WTC11 (cell line): ENCODE measurements at regions not wholly inside any gene's neighbourhood (a gene's known extent, or its start where the extent isn't known, plus 50 kb on each side); places are given as distances from the start of the nearest gene placed in this dataset.

Experiments used
- ATAC-seq: fragments of 200-7000 bp; cut with Tn5 transposase; 2 replicates; pipeline ENCODE4 v1.10.0; 2021; ENCODE audit warnings: mild to moderate bottlenecking, moderate library complexity
- CTCF ChIA-PET: fragments of 300-600 bp; sonication (Branson Sonifier 250); formaldehyde crosslinking; loops from one replicate; lab custom pipeline; 2021; ENCODE audit warnings: antibody characterized with exemption; lab: Charles Lee
- POLR2A ChIA-PET: fragments of 350-600 bp; sonication (Branson Sonifier 250); formaldehyde crosslinking; loops from one replicate; lab custom pipeline; 2021; ENCODE audit warnings: antibody characterized with exemption; lab: Charles Lee
- DNase-seq: peaks from one replicate; pipeline ENCODE4 v3.0.0; 2021; ENCODE audit warnings: low spot score
- H3K27ac Mint-ChIP-seq: 2 replicates; pipeline ENCODE4 v1.8.0; 2021; ENCODE audit warnings: mixed read lengths
- H3K27me3 Mint-ChIP-seq: 2 replicates; pipeline ENCODE4 v1.8.0; 2021; ENCODE audit warnings: low read depth, mild to moderate bottlenecking, moderate library complexity, mixed read lengths
- H3K36me3 Mint-ChIP-seq: 2 replicates; pipeline ENCODE4 v1.8.0; 2021; ENCODE audit warnings: mixed read lengths
- H3K4me1 Mint-ChIP-seq: 2 replicates; pipeline ENCODE4 v1.8.0; 2022; ENCODE audit warnings: mixed read lengths
- H3K4me3 Mint-ChIP-seq: 2 replicates; pipeline ENCODE4 v1.8.0; 2021; ENCODE audit warnings: mild to moderate bottlenecking, moderate library complexity, mixed read lengths
- H3K9me3 Mint-ChIP-seq: 2 replicates; pipeline ENCODE4 v1.8.0; 2021; ENCODE audit warnings: mixed read lengths
- ATF1 ChIP-seq: sonication (generic); formaldehyde crosslinking; IDR thresholded peaks from 2 replicates; pipeline ENCODE4 v1.8.1; 2023; ENCODE audit warnings: mild to moderate bottlenecking, moderate library complexity, missing genetic modification reagents
- CREB1 ChIP-seq: sonication (generic); formaldehyde crosslinking; IDR thresholded peaks from 2 replicates; pipeline ENCODE4 v1.8.0; 2023; ENCODE audit warnings: mild to moderate bottlenecking, missing genetic modification reagents
- EMX1 ChIP-seq: fragments of 250-450 bp; sonication (Bioruptor Pico); IDR thresholded peaks from 2 replicates; pipeline ENCODE4 v1.8.0; 2021; ENCODE audit warnings: mild to moderate bottlenecking
- FOXJ3 ChIP-seq: sonication (generic); formaldehyde crosslinking; IDR thresholded peaks from 2 replicates; pipeline ENCODE4 v1.9.0; 2021; ENCODE audit warnings: missing genetic modification reagents, mild to moderate bottlenecking, borderline replicate concordance
- GTF2I ChIP-seq: fragments of 250-450 bp; sonication (Bioruptor Pico); conservative IDR thresholded peaks from 2 replicates; pipeline ENCODE4 v1.4.0; 2021; ENCODE audit warnings: mild to moderate bottlenecking
- IRF2 ChIP-seq: sonication (generic); formaldehyde crosslinking; IDR thresholded peaks from 2 replicates; pipeline ENCODE4 v1.8.0; 2022; ENCODE audit warnings: low read depth, missing genetic modification reagents, borderline replicate concordance
- KAT7 ChIP-seq: sonication (generic); formaldehyde crosslinking; IDR thresholded peaks from 2 replicates; pipeline ENCODE4 v1.8.1; 2023; ENCODE audit warnings: missing genetic modification reagents, mild to moderate bottlenecking, borderline replicate concordance
- MYBL2 ChIP-seq: sonication (generic); formaldehyde crosslinking; IDR thresholded peaks from 2 replicates; pipeline ENCODE4 v1.8.1; 2023; ENCODE audit warnings: mild to moderate bottlenecking, moderate library complexity, missing genetic modification reagents
- RORB ChIP-seq: fragments of 250-450 bp; sonication (Bioruptor Pico); IDR thresholded peaks from 2 replicates; pipeline ENCODE4 v1.9.0; 2021; ENCODE audit warnings: mild to moderate bottlenecking
- SMAD3 ChIP-seq: sonication (generic); formaldehyde crosslinking; IDR thresholded peaks from 2 replicates; pipeline ENCODE4 v1.8.0; 2022; ENCODE audit warnings: missing genetic modification reagents, mild to moderate bottlenecking, borderline replicate concordance
- ZNF263 ChIP-seq: sonication (generic); formaldehyde crosslinking; IDR thresholded peaks from 2 replicates; pipeline ENCODE4 v1.8.1; 2022; ENCODE audit warnings: low read depth, mild to moderate bottlenecking, moderate library complexity, missing genetic modification reagents
- TF ChIP-seq, protein P1 (sequence below): fragments of 250-450 bp; sonication (Bioruptor Pico); IDR thresholded peaks from 2 replicates; pipeline ENCODE4 v1.9.0; 2021; ENCODE audit warnings: mild to moderate bottlenecking
- TF ChIP-seq, protein P2 (sequence below): sonication (generic); formaldehyde crosslinking; IDR thresholded peaks from 2 replicates; pipeline ENCODE4 v1.8.0; 2022; ENCODE audit warnings: mild to moderate bottlenecking, missing genetic modification reagents
- TF ChIP-seq, protein P3 (sequence below): fragments of 250-450 bp; sonication (Bioruptor Pico); conservative IDR thresholded peaks from 2 replicates; pipeline ENCODE4 v1.9.0; 2021; ENCODE audit warnings: mild to moderate bottlenecking
- TF ChIP-seq, protein P4 (sequence below): sonication (generic); formaldehyde crosslinking; IDR thresholded peaks from 2 replicates; pipeline ENCODE4 v1.8.1; 2022; ENCODE audit warnings: mild to moderate bottlenecking, missing genetic modification reagents, moderate library complexity, borderline replicate concordance
- TF ChIP-seq, protein P5 (sequence below): sonication (generic); formaldehyde crosslinking; conservative IDR thresholded peaks from 2 replicates; pipeline ENCODE4 v1.8.1; 2023; ENCODE audit warnings: mild to moderate bottlenecking, low read depth, missing genetic modification reagents, moderate library complexity
- TF ChIP-seq, protein P6 (sequence below): fragments of 250-450 bp; sonication (Bioruptor Pico); IDR thresholded peaks from 2 replicates; pipeline ENCODE4 v1.9.0; 2021; ENCODE audit warnings: moderate library complexity, mild to moderate bottlenecking, inconsistent platforms, borderline replicate concordance

DNA sequence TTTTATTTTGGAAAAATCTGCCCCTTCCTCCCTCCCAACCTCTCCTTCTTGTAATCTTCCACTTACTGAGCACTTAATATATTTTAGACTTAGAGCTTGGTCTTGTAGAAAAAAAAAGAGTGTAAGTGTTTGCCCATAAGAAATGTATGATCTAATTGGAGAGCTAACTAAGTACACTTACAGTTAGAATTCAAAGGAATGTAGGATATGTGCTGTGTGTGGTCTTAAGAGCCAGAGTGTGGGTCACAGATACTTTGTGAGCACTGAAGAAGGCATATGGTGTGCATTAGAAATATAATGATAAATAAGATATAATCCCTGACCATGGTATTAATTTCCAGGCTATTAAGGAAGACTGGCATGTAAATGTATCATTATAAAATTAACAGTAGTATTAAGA is 91.8 kb upstream of the ZNF521 start:
- no peak overlapping the region for H3K27ac Mint-ChIP-seq
- ChIA-PET POLR2A (no interaction called here), CTCF (no interaction called here)
- no peaks in the 10 kb centered on the region for H3K27me3 Mint-ChIP-seq
- ATAC-seq = no peak
- DNase-seq = no peak
- peaks cover 6% of the 10 kb centered on the region for H3K36me3 Mint-ChIP-seq
- TF ChIP-seq FOXJ3 (CRISPR knock-in tag) (no peak), GTF2I (no peak), IRF2 (CRISPR knock-in tag) (no peak), ZNF263 (CRISPR knock-in tag) (no peak), ATF1 (CRISPR knock-in tag) (no peak), SMAD3 (CRISPR knock-in tag) (no peak), EMX1 (CRISPR knock-in tag) (no peak), CREB1 (CRISPR knock-in tag) (no peak), MYBL2 (CRISPR knock-in tag) (no peak), KAT7 (CRISPR knock-in tag) (no peak), RORB (no peak)
- TF ChIP-seq, protein P1, sequence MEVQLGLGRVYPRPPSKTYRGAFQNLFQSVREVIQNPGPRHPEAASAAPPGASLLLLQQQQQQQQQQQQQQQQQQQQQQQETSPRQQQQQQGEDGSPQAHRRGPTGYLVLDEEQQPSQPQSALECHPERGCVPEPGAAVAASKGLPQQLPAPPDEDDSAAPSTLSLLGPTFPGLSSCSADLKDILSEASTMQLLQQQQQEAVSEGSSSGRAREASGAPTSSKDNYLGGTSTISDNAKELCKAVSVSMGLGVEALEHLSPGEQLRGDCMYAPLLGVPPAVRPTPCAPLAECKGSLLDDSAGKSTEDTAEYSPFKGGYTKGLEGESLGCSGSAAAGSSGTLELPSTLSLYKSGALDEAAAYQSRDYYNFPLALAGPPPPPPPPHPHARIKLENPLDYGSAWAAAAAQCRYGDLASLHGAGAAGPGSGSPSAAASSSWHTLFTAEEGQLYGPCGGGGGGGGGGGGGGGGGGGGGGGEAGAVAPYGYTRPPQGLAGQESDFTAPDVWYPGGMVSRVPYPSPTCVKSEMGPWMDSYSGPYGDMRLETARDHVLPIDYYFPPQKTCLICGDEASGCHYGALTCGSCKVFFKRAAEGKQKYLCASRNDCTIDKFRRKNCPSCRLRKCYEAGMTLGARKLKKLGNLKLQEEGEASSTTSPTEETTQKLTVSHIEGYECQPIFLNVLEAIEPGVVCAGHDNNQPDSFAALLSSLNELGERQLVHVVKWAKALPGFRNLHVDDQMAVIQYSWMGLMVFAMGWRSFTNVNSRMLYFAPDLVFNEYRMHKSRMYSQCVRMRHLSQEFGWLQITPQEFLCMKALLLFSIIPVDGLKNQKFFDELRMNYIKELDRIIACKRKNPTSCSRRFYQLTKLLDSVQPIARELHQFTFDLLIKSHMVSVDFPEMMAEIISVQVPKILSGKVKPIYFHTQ (CRISPR knock-in tag) = no peak
- TF ChIP-seq, protein P2, sequence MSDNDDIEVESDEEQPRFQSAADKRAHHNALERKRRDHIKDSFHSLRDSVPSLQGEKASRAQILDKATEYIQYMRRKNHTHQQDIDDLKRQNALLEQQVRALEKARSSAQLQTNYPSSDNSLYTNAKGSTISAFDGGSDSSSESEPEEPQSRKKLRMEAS (CRISPR knock-in tag) = no peak
- TF ChIP-seq, protein P3, sequence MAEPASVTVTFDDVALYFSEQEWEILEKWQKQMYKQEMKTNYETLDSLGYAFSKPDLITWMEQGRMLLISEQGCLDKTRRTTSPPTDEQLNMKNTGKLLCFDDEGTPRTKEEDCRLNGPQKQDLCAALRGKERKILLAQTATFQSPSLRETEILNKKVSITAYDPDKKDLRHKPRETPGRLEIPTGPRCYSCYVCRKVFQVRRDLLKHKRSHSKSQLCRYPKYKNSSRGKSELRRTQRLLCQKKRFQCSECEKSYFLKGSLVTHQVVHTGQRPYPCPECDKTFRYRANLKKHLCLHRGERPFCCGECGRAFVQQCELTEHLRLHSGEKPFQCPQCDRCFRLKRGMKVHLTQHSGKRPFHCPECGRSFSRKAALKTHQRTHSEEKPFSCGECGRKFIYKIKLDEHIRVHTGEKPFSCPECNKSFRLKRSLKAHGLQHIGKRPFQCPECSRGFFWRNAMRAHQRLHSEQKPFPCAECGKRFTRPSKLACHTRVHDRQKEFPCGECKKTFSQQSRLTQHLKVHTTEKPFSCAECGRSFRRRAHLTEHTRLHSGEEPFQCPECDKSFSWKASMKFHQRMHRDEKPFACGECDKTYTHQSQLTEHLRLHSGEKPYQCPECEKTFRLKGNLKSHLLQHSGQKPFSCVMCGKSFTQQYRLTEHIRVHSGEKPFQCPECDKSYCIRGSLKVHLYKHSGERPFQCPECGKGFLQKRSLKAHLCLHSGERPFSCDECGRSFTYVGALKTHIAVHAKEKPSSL (CRISPR knock-in tag) = no peak
- TF ChIP-seq, protein P4, sequence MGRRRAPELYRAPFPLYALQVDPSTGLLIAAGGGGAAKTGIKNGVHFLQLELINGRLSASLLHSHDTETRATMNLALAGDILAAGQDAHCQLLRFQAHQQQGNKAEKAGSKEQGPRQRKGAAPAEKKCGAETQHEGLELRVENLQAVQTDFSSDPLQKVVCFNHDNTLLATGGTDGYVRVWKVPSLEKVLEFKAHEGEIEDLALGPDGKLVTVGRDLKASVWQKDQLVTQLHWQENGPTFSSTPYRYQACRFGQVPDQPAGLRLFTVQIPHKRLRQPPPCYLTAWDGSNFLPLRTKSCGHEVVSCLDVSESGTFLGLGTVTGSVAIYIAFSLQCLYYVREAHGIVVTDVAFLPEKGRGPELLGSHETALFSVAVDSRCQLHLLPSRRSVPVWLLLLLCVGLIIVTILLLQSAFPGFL (CRISPR knock-in tag) = no peak
- TF ChIP-seq, protein P5, sequence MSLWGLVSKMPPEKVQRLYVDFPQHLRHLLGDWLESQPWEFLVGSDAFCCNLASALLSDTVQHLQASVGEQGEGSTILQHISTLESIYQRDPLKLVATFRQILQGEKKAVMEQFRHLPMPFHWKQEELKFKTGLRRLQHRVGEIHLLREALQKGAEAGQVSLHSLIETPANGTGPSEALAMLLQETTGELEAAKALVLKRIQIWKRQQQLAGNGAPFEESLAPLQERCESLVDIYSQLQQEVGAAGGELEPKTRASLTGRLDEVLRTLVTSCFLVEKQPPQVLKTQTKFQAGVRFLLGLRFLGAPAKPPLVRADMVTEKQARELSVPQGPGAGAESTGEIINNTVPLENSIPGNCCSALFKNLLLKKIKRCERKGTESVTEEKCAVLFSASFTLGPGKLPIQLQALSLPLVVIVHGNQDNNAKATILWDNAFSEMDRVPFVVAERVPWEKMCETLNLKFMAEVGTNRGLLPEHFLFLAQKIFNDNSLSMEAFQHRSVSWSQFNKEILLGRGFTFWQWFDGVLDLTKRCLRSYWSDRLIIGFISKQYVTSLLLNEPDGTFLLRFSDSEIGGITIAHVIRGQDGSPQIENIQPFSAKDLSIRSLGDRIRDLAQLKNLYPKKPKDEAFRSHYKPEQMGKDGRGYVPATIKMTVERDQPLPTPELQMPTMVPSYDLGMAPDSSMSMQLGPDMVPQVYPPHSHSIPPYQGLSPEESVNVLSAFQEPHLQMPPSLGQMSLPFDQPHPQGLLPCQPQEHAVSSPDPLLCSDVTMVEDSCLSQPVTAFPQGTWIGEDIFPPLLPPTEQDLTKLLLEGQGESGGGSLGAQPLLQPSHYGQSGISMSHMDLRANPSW (CRISPR knock-in tag) = no peak
- TF ChIP-seq, protein P6, sequence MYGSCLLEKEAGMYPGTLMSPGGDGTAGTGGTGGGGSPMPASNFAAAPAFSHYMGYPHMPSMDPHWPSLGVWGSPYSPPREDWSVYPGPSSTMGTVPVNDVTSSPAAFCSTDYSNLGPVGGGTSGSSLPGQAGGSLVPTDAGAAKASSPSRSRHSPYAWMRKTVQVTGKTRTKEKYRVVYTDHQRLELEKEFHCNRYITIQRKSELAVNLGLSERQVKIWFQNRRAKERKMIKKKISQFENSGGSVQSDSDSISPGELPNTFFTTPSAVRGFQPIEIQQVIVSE = no peak
- peaks cover 3% of the 10 kb centered on the region for H3K9me3 Mint-ChIP-seq
- no peaks in the 10 kb centered on the region for H3K4me1 Mint-ChIP-seq
- no peak overlapping the region for H3K4me3 Mint-ChIP-seq
